ENCODE measurements at regions not wholly inside any gene's neighbourhood (a gene's known extent, or its start where the extent isn't known, plus 50 kb on each side); places are given as distances from the start of the nearest gene placed in this dataset.

- no peak for TF ChIP-seq CTCF (IDR thresholded peaks at IDR 0.05; ENCODE audit: borderline replicate concordance, extremely low read depth, low read length, poor library complexity, severe bottlenecking)
- TF ChIP-seq EZH2 (IDR thresholded peaks at IDR 0.05; ENCODE audit: borderline replicate concordance, low read depth, low read length, severe bottlenecking), result no peak
These were observed 315.7 kb upstream of the RRP15 start for GRCh38 chr1:217969428-217969827.

All from DND-41 (cell line).